ENCODE measurements at regions not wholly inside any gene's neighbourhood (a gene's known extent, or its start where the extent isn't known, plus 50 kb on each side); places are given as distances from the start of the nearest gene placed in this dataset.

GRCh38 chr2:49355611-49356010 is 201.3 kb upstream of the FSHR start:
- intact Hi-C loops (cut with micrococcal nuclease): no loop called here
- no TSS peak for BruUV-seq (replicated peaks)

More at GRCh38 chr2:49355611-49356010, 201.3 kb upstream of the FSHR start:
- DNase-seq (ENCODE audit: low read depth, low spot score) (no peak), ATAC-seq (no peak)
- no peak overlapping the region for H3K4me3 ChIP-seq (replicated peaks in 1 of 2; ENCODE audit: low read depth in 1 of 2, low read length in 2 of 2)
- CTCF ChIA-PET: no interaction called here
- no peak overlapping the region for H3K9ac ChIP-seq (ENCODE audit: low read length)
- H3K27ac ChIP-seq (ENCODE audit: low read depth, low read length): no peak overlapping the region
- no peak overlapping the region for H2AFZ ChIP-seq (ENCODE audit: low read depth, low read length, poor library complexity, severe bottlenecking)
- H3K9me3 ChIP-seq (ENCODE audit: control insufficient read depth in 1 of 2, insufficient read depth in 1 of 2, low read depth in 1 of 2, low read length in 2 of 2): peaks cover 12 to 13% of the 10 kb centered on the region in 2 experiments; a peak in 2 of 4 replicates
- no peaks in the 10 kb centered on the region for H3K4me1 ChIP-seq (ENCODE audit: control insufficient read depth in 1 of 2, insufficient read depth in 2 of 2, low read length in 2 of 2)
- POLR2A ChIA-PET: no interaction called here
- RAD21 ChIA-PET (ENCODE audit: low non-redundant PET in 1 of 2, low total read pairs in 2 of 2, uncharacterized antibody in 2 of 2, unreplicated experiment in 2 of 2): no interaction called here
- H3K36me3 ChIP-seq (ENCODE audit: control insufficient read depth in 1 of 2, insufficient read depth in 2 of 2, low read length in 2 of 2): no peaks in the 10 kb centered on the region
- H3K9me2 ChIP-seq (ENCODE audit: insufficient read depth): no peaks in the 10 kb centered on the region
- H4K20me1 ChIP-seq (ENCODE audit: insufficient read depth): no peaks in the 10 kb centered on the region
- no peaks in the 10 kb centered on the region for H3K27me3 ChIP-seq (ENCODE audit: insufficient read depth, low read length)
- TF ChIP-seq REST (IDR thresholded peaks at IDR 0.05; ENCODE audit: low read depth) (no peak), CTCF (IDR thresholded peaks at IDR 0.05 in 2 of 3, conservative IDR thresholded peaks at IDR 0.05 in 1 of 3; ENCODE audit: borderline replicate concordance in 1 of 3, insufficient read depth in 1 of 3, low read depth in 2 of 3, low read length in 2 of 3) (no peak), EZH2phosphoT487 (IDR thresholded peaks at IDR 0.05; ENCODE audit: borderline replicate concordance) (no peak), ZNF274 (IDR thresholded peaks at IDR 0.05; ENCODE audit: low read depth, low read length) (no peak), ATF3 (IDR thresholded peaks at IDR 0.05) (no peak), YY1 (IDR thresholded peaks at IDR 0.05; ENCODE audit: extremely low read depth, insufficient replicate concordance, low read depth, low read length) (no peak), MAX (IDR thresholded peaks at IDR 0.05) (no peak), ZBTB33 (IDR thresholded peaks at IDR 0.05; ENCODE audit: extremely low read depth, insufficient replicate concordance, low read length) (no peak), POLR2AphosphoS5 (IDR thresholded peaks at IDR 0.05; ENCODE audit: low read depth, low read length) (no peak), TCF7L2 (IDR thresholded peaks at IDR 0.05; ENCODE audit: borderline replicate concordance, extremely low read depth, insufficient read depth, insufficient read length) (no peak), CBX3 (IDR thresholded peaks at IDR 0.05; ENCODE audit: low read depth) (no peak), ELF1 (IDR thresholded peaks at IDR 0.05; ENCODE audit: borderline replicate concordance, low read depth) (no peak), SRF (IDR thresholded peaks at IDR 0.05; ENCODE audit: low read depth) (no peak), POLR2A (IDR thresholded peaks at IDR 0.05; ENCODE audit: borderline replicate concordance, extremely low read depth, insufficient read depth, insufficient read length) (no peak), ZFX (IDR thresholded peaks at IDR 0.05) (no peak), EGR1 (IDR thresholded peaks at IDR 0.05; ENCODE audit: low read depth) (no peak)
- no peak overlapping the region for H3K4me2 ChIP-seq (ENCODE audit: low read length)
- H3K79me2 ChIP-seq (ENCODE audit: insufficient read depth, low read length): no peaks in the 10 kb centered on the region
